Fibroblast of lung (primary cell): ENCODE measurements at regions not wholly inside any gene's neighbourhood (a gene's known extent, or its start where the extent isn't known, plus 50 kb on each side); places are given as distances from the start of the nearest gene placed in this dataset.

Experiments used
- DNase-seq, 2 donors: peaks; one replicate each; pipeline versions ENCODE4 v3.0.0 to v3.0.0-alpha.2; 2010; ENCODE audit warnings: low read depth in 2 of 2
- H2AFZ ChIP-seq: 2 replicates; pipeline ENCODE4 v1.5.1; 2012; ENCODE audit warnings: low read length, control low read depth, inconsistent platforms
- H3K27ac ChIP-seq: 2 replicates; pipeline ENCODE4 v1.5.1; 2011; ENCODE audit warnings: low read length, control low read depth; ENCODE audit not compliant: insufficient read depth
- H3K27me3 ChIP-seq: 2 replicates; pipeline ENCODE4 v1.5.1; 2011; ENCODE audit warnings: mild to moderate bottlenecking, low read length; ENCODE audit not compliant: control insufficient read depth, insufficient read depth
- H3K36me3 ChIP-seq: 2 replicates; pipeline ENCODE4 v1.5.1; 2011; ENCODE audit warnings: low read length; ENCODE audit not compliant: control insufficient read depth, insufficient read depth
- H3K4me1 ChIP-seq: 2 replicates; pipeline ENCODE4 v1.5.1; 2011; ENCODE audit warnings: low read length; ENCODE audit not compliant: control insufficient read depth, insufficient read depth; ENCODE audit errors: extremely low read depth
- H3K4me2 ChIP-seq: 2 replicates; pipeline ENCODE4 v1.5.1; 2011; ENCODE audit warnings: low read length, control low read depth; ENCODE audit not compliant: insufficient read depth; ENCODE audit errors: extremely low read depth
- H3K4me3 ChIP-seq, 4 experiments: fragments of 200-600 bp in 1 of 4; sonication (generic) in 1 of 4; replicated peaks in 1 of 4; 2 replicates each; pipeline ENCODE4 v1.5.1; 2011 to 2016; ENCODE audit warnings: low read length in 4 of 4, low read depth in 3 of 4, mild to moderate bottlenecking in 3 of 4, control low read depth in 2 of 4, inconsistent platforms in 1 of 4, mixed read lengths in 1 of 4; ENCODE audit not compliant: insufficient read depth in 1 of 4; ENCODE audit errors: control extremely low read depth in 1 of 4
- H3K79me2 ChIP-seq: 2 replicates; pipeline ENCODE4 v1.5.1; 2012; ENCODE audit warnings: mild to moderate bottlenecking, low read length, inconsistent platforms; ENCODE audit not compliant: control insufficient read depth, insufficient read depth
- H3K9ac ChIP-seq: 2 replicates; pipeline ENCODE4 v1.5.1; 2011; ENCODE audit warnings: mild to moderate bottlenecking, low read length, control low read depth; ENCODE audit not compliant: insufficient read depth
- H3K9me3 ChIP-seq: 2 replicates; pipeline ENCODE4 v1.5.1; 2012; ENCODE audit warnings: low read depth, low read length; ENCODE audit not compliant: control insufficient read depth, insufficient read depth
- H4K20me1 ChIP-seq: 2 replicates; pipeline ENCODE4 v1.5.1; 2011; ENCODE audit warnings: low read length; ENCODE audit not compliant: control insufficient read depth, insufficient read depth; ENCODE audit errors: extremely low read depth
- EZH2 ChIP-seq: IDR thresholded peaks from 2 replicates; pipeline ENCODE4 v1.5.1; 2012; ENCODE audit warnings: low read length, control low read depth, mild to moderate bottlenecking; ENCODE audit errors: missing control alignments
- TF ChIP-seq, protein P1 (sequence below), 2 donors: IDR thresholded peaks in 1 of 2; conservative IDR thresholded peaks in 1 of 2; 1 replicate in 1 of 2; 2 replicates in 1 of 2; pipeline ENCODE4 v1.5.1; 2011 to 2012; ENCODE audit warnings: low read length in 2 of 2, control low read depth in 1 of 2, inconsistent platforms in 1 of 2, low read depth in 1 of 2, mild to moderate bottlenecking in 1 of 2

DNA sequence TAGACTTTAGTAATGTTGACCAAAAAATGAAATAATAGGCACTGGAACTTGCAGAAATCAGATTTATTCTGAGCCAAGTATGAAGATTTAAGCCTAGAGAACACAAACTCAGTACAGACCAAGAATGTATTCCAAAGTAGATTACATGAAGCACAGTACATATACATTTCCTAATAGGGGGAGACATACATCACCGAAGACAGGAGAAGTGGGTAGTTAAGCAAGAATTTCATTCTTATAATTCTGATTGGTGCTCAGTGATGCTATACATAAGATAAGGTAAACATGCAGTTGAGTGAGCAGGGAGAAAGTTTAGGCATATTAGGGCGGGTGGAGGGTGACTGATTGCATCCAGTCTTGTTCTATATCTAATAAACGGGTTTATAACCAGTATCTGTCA lies 2218.8 kb downstream of the PCDH9 start:
- no peaks in the 10 kb centered on the region for H3K79me2 ChIP-seq
- no peak overlapping the region for H3K4me2 ChIP-seq
- no peak overlapping the region for H3K9ac ChIP-seq
- H2AFZ ChIP-seq: no peak overlapping the region
- H4K20me1 ChIP-seq: no peaks in the 10 kb centered on the region
- no peak overlapping the region for H3K27ac ChIP-seq
- no peak overlapping the region for H3K4me3 ChIP-seq
- no peaks in the 10 kb centered on the region for H3K36me3 ChIP-seq
- H3K9me3 ChIP-seq: no peaks in the 10 kb centered on the region
- H3K4me1 ChIP-seq: no peaks in the 10 kb centered on the region
- no peaks in the 10 kb centered on the region for H3K27me3 ChIP-seq
- TF ChIP-seq, protein P1, sequence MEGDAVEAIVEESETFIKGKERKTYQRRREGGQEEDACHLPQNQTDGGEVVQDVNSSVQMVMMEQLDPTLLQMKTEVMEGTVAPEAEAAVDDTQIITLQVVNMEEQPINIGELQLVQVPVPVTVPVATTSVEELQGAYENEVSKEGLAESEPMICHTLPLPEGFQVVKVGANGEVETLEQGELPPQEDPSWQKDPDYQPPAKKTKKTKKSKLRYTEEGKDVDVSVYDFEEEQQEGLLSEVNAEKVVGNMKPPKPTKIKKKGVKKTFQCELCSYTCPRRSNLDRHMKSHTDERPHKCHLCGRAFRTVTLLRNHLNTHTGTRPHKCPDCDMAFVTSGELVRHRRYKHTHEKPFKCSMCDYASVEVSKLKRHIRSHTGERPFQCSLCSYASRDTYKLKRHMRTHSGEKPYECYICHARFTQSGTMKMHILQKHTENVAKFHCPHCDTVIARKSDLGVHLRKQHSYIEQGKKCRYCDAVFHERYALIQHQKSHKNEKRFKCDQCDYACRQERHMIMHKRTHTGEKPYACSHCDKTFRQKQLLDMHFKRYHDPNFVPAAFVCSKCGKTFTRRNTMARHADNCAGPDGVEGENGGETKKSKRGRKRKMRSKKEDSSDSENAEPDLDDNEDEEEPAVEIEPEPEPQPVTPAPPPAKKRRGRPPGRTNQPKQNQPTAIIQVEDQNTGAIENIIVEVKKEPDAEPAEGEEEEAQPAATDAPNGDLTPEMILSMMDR (conservative IDR thresholded peaks at IDR 0.05 in 1 of 2, IDR thresholded peaks at IDR 0.05 in 1 of 2; ENCODE audit: low read depth in 1 of 2, low read length in 2 of 2): no peak
- TF ChIP-seq EZH2: no peak
- DNase-seq: no peak

- no peaks in the 10 kb centered on the region for H3K36me3 ChIP-seq
- no peak overlapping the region for H3K9ac ChIP-seq
- H4K20me1 ChIP-seq: no peaks in the 10 kb centered on the region
- DNase-seq: no peak
- H3K79me2 ChIP-seq: no peaks in the 10 kb centered on the region
- no peaks in the 10 kb centered on the region for H3K27me3 ChIP-seq
- H3K9me3 ChIP-seq: no peaks in the 10 kb centered on the region
- H3K27ac ChIP-seq: no peak overlapping the region
- H3K4me2 ChIP-seq: no peak overlapping the region
- TF ChIP-seq EZH2: no peak
- TF ChIP-seq, protein P1 (conservative IDR thresholded peaks at IDR 0.05 in 1 of 2, IDR thresholded peaks at IDR 0.05 in 1 of 2; ENCODE audit: low read depth in 1 of 2, low read length in 2 of 2): no peak
- H3K4me1 ChIP-seq: no peaks in the 10 kb centered on the region
- H2AFZ ChIP-seq: no peak overlapping the region
- H3K4me3 ChIP-seq: no peak overlapping the region
Observed at GRCh38 chr13:64997438-64997837, 2232.7 kb downstream of the PCDH9 start.

- no peak overlapping the region for H3K4me3 ChIP-seq
- H4K20me1 ChIP-seq: no peaks in the 10 kb centered on the region
- no peaks in the 10 kb centered on the region for H3K4me1 ChIP-seq
- H3K36me3 ChIP-seq: no peaks in the 10 kb centered on the region
- H3K9ac ChIP-seq: no peak overlapping the region
- TF ChIP-seq, protein P1 (conservative IDR thresholded peaks at IDR 0.05 in 1 of 2, IDR thresholded peaks at IDR 0.05 in 1 of 2; ENCODE audit: low read depth in 1 of 2, low read length in 2 of 2): no peak
- TF ChIP-seq EZH2: no peak
- no peak overlapping the region for H3K4me2 ChIP-seq
- no peak for DNase-seq
- H3K27ac ChIP-seq: no peak overlapping the region
- H3K27me3 ChIP-seq: no peaks in the 10 kb centered on the region
- H2AFZ ChIP-seq: no peak overlapping the region
- no peaks in the 10 kb centered on the region for H3K79me2 ChIP-seq
- H3K9me3 ChIP-seq: no peaks in the 10 kb centered on the region
Observed at GRCh38 chr13:64993514-64994164, 2236.5 kb downstream of the PCDH9 start.
